ENCODE measurements at regions not wholly inside any gene's neighbourhood (a gene's known extent, or its start where the extent isn't known, plus 50 kb on each side); places are given as distances from the start of the nearest gene placed in this dataset.

DNA sequence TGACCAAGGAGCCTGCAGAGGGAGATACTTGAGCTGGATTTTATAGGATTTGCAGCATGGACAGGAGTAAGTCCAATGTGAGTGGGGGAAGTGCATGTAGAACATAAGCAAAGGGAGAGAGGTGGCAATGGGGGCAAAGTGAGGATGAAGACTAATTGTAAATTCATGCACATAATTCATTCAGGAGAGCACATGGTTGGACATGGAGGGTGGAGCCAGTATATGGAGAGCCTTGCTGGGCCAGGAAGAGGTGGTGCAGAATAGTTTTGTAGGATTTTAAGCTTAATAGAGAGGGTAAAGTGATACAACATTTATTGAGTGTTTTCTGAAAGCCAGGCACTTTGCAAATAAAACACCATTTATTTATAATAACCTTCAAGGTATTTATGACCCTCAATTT, 274.3 kb upstream of the C11orf87 start:
- DNase-seq (ENCODE audit: low read depth, low spot score), result no peak
- no peak overlapping the region for H3K27ac ChIP-seq

DNA sequence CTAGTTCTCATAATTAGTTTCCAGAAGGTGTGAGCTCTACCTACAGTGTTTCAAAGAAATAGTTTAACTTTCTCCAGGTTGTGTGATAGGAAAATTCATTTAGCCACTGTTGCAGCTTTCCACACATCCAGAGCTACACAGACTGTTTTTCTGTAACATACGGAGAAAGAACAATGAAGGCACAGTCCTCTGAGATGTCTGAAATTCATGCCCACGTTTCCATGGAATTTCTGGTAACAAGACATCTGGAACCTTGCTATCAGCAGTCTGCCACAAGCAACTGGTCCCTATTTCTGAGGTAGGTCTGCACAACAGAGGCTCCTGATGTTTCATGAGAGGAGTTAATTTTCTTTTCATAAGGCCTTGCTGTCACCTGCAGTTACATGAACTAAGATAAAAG, 273.3 kb upstream of the C11orf87 start:
- H3K27ac ChIP-seq, result no peak overlapping the region
- DNase-seq (ENCODE audit: low read depth, low spot score), result no peak

DNA sequence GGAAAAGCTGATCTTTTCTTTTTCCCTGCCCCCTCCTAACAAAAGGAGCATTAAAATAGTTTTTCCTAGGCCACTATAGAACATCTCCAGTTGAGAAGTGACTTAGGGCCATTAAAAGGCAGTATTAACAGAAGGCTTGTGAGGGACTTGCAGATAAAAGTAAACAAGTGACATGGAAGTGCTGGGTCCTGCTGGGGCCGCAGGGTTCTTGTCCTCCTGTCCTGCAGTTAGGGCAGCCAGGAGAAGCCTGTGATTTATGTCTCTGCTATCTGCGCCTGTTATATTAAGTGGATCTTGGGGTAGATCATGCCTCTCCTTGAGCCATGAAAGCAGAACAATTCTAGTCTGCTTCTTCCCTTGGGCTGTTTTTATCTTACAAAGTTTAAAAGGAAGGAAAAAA, 271.4 kb upstream of the C11orf87 start:
- DNase-seq (ENCODE audit: low read depth, low spot score), result no peak

DNA sequence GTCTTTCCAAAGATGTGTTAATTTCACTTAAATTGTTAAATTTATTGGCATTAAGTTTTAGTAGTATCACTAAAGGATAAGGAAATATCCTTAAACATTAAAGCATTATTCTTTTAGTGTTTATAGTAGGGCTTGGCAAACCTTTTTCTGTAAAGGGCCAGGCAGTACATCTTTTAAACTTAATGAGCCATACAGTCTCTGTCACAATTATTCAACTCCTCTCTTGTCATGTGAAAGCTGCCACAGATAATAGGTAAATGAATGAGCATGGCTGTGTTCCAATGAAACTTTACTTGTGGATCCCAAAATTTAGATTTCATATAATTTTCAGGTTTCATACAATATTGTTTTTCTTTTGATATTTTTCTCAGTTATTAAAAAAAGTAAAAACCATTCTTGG, 268.2 kb upstream of the C11orf87 start:
- no peak for DNase-seq (ENCODE audit: low read depth, low spot score)

More for the DNA sequence above, 271.4 kb upstream of the C11orf87 start:
- H3K27ac ChIP-seq, result no peak overlapping the region

DNA sequence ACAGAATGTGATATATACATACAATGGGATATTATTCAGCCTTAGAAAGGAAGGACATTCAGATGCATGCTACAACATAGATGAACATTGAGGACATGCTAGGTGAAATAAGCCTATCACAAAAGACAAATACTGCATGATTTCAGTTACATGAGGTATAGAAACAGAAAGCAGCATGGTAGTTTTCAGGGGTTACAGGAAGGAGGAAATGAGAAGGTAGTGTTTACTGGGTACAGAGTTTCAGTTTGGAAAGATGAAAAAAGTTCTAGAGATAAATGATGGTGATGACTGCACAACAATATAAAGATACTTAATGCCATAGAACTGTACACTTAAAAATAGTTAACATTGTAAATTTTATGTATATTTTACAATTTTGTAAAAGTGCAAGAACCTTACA, 266.7 kb upstream of the C11orf87 start:
- H3K27ac ChIP-seq, result no peak overlapping the region
- no peak for DNase-seq (ENCODE audit: low read depth, low spot score)

More for the DNA sequence above, 268.2 kb upstream of the C11orf87 start:
- H3K27ac ChIP-seq, result no peak overlapping the region

DNA sequence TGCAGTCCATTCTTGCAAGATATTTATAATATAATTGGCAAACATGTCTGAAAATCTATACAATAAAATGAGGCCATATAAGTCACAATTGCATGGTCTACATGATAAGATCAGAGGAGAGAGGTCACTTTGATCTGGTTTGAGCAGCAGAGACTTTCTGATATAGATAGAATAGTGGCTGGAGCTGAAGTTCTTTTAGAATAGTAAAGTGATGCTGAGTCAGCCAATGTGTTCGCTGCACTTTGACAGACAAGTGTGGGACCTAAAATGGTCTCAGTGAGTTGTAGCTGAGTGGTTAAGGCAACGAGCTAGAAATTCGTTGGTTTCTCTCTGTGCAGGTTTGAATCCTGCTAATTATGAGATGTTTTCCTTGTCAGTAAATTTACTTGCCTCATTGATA, 257.0 kb upstream of the C11orf87 start:
- no peak for DNase-seq (ENCODE audit: low read depth, low spot score)
- H3K27ac ChIP-seq, result no peak overlapping the region

DNA sequence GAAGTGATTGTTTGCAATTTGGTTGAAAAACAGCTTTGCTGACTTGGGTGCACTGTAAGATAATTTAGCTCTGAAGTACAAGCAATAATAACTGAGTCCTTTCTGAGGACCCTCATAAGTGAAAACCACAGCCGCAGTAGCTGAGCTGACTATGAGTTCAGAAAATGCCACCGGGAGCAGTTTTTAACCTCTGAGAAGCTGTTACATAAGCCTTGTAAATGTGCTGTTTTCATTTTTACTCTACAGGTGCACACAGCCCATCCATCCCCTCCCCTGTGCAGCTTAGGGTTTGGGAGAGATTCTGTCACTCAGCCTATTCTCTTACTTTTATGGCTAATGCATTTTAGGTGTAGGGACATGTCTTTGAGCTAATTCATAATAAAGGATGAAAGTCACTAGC, 255.5 kb upstream of the C11orf87 start:
- no peak overlapping the region for H3K27ac ChIP-seq
- no peak for DNase-seq (ENCODE audit: low read depth, low spot score)

DNA sequence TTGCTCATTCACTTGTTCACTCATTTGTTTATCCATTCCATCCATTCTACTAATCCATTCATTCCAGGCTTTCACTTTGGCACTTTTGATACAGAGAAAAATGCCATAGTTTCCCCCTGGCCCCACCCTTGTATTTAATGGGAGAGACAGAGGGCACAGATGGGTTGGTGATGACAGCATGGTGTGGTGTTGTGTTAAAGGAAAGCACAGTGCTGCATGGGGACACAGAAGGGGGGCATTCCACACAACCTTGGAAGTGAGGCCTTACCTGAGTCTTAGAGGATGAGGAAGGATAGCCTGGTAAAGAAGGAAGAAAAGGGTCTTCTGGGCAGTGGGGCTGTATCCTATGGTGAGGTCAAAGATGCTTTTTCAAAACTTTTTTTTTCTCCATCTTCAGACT, 248.5 kb upstream of the C11orf87 start:
- H3K27ac ChIP-seq, result no peak overlapping the region
- DNase-seq (ENCODE audit: low read depth, low spot score), result no peak

DNA sequence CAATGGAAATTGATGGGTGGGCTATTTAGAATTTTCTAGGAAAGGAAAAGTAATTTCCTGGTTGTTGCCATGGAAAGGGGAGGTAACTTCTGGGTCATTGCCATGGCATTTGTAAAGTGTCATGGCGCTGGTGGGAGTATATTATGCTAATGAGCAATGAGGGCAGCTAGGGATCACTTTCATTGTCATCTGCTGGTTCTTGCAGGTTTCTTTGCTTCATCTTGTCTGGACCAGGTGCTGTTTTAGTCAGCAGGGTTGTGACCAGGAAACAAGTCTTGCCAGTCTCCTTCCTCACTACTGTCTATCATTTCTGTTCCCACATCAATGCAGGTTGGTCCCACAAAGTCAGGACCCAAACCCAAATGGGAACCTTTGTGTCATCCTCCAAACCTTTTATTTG, 237.6 kb upstream of the C11orf87 start:
- no peak overlapping the region for H3K27ac ChIP-seq
- no peak for DNase-seq (ENCODE audit: low read depth, low spot score)

DNA sequence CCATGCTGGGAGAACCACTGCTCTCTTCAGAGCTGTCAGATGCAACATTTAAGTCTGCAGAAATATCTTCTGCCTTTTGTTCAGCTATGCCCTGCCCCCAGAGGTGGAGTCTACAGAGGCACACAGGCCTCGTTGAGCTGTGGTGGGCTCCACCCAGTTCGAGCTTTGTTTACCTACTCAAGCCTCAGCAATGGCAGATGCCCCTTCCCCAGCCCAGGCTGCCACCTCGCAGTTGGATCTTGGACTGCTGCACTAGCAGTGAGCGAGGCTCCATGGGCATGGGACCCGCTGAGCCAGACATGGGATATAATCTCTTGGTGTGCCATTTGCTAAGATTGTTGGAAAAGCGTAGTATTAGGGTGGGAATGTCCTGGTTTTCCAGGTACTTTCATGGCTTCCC, 229.1 kb upstream of the C11orf87 start:
- DNase-seq (ENCODE audit: low read depth, low spot score), result no peak

DNA sequence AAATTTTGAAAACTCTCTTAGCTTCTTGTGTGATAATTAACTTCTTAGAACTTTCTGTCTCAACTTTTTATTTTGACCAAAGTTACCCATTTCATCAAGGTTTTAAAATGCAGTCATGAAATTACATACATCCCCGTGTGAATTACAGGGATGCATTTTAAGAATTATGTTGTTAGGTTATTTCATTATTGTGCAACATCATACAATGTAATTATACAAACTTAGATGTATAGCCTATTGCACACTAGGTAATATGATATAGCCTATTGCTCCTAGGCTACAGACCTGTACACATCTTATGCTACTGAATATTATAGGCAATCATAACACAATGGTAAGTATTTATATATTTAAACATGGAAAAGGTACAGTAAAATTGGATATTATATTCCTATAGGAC, 228.1 kb upstream of the C11orf87 start:
- DNase-seq (ENCODE audit: low read depth, low spot score), result no peak
- no peak overlapping the region for H3K27ac ChIP-seq

More for the DNA sequence above, 229.1 kb upstream of the C11orf87 start:
- no peak overlapping the region for H3K27ac ChIP-seq

DNA sequence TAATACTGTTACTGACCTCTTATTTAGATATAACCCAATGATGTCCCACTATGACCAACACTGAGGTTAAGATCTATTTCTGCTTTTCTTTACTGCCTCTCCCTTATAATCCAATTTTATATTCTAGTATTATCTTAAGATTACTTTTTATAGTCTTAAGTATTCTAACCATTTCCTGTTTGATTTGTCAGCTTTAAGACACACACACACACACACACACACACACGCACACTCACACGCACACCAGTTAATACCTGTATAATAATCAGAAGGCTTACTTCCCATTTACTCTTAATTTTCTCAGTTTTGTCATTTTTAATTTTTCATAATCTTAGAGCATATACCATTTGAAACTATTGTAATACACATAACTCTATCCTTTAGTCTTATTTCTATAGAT, 226.0 kb upstream of the C11orf87 start:
- DNase-seq (ENCODE audit: low read depth, low spot score), result no peak
- no peak overlapping the region for H3K27ac ChIP-seq

DNA sequence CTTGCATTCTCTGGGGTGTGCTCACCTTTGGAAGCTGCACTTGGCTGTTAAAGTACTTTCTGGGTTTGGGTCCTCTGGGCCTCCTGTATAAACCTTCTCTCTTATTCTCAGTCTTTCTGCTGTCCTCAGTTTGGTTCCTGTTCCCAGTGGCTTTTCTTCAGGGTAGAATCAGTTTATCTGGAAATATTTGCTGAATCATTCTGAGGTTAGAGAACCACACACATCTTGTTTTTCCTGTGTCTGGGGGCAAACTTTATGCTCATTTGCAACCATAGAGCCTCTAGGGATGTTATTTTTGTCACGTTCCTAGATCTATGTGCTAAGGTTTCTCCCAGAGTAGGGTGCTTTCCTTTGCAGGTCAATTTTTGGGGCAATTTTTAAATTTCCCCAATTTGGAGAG, 224.3 kb upstream of the C11orf87 start:
- no peak for DNase-seq (ENCODE audit: low read depth, low spot score)
- H3K27ac ChIP-seq, result no peak overlapping the region

DNA sequence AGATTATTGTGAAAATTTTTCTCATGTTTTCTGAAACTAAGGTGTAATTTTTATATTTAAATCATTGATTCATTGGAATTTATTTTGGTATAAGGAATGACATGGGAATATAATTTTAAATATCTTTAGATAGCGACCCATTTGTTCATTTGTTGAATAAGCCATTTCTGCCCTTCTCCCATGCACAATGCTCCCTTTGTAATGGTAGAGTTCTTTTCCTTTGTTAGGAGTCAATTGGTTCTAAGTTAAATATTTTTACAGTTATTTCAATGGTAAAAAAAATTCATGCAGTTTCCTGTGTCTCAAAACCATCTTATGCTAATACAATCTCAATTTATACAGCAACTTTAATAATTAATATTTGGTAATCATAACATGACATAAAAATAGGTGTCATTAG, 218.8 kb upstream of the C11orf87 start:
- H3K27ac ChIP-seq, result no peak overlapping the region
- no peak for DNase-seq (ENCODE audit: low read depth, low spot score)

DNA sequence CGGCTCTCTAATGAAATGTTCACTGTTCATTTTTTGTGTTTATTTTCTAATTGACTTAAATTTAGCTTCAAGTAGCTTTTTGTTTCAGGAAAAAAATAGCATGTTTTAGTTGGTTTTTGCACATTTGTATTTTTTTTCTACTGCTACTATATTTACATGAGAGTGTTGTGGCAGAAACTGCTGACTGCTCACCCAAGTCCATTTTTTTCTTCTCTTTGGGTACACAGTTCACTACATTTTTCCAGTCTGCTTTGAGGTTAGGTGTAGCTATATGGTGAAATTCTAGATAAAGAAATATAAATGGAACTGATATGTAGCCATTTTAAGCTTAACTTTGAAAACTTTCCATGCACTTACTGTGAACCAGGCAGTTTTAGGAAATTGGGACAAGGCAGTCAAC, 216.7 kb upstream of the C11orf87 start:
- H3K27ac ChIP-seq, result no peak overlapping the region
- no peak for DNase-seq (ENCODE audit: low read depth, low spot score)

DNA sequence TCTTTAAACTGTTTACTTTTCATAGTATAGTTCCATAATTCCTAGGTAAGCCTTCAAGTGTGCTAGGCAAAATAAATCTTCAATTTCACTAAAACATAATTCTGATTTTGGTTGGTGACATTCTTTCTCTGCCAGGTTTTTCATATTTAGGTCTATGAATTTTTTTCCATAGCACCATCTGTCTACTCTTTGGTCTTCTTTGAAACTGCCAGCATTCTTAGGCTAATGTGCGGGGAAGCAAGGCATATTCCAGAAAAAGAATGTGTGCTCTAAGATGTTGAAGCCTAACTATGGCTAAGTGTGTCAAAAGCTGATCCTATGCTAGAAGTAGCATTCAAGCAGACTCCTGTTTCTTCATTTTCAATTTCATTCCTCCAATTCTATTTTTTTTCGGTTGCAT, 213.9 kb upstream of the C11orf87 start:
- no peak overlapping the region for H3K27ac ChIP-seq
- DNase-seq (ENCODE audit: low read depth, low spot score), result no peak

DNA sequence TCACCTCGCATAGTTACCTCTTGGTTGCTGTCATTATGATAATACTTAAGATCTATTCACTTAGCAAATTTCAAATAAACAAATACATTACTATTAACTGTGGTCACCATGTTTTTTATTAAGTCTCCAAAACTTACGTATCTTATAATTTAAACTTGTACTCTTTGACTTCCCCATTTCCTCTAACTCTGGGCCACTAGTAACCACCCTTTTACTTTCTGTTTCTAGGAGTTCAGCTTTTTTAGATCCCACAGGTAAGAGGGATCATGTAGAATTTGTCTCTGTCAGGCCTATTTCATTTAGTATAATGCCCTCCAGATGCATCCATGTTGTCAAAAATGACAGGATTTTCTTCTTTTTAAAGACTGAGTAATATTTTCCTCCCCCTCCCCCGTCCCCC, 212.4 kb upstream of the C11orf87 start:
- no peak for DNase-seq (ENCODE audit: low read depth, low spot score)
- no peak overlapping the region for H3K27ac ChIP-seq

DNA sequence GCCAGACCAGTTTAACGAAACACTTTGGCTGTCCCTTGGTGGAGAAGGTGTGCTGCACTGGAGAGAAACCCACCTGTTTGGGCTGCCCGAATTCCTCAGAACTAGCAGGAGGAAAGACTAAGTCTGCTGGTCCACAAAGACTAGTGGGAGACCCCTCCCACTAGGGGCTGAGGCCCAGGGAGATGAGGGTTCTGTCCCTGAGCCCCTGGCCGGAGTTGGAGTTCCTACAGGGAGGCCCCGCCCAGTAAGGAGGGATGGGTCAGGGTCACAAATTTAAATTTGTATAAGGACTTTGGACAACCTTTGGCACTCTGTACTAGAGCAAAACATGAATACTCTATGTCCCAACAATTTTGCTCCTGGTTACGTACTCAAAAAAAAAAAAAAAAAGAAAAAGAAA, 200.8 kb upstream of the C11orf87 start:
- H3K27ac ChIP-seq, result no peak overlapping the region
- no peak for DNase-seq (ENCODE audit: low read depth, low spot score)

DNA sequence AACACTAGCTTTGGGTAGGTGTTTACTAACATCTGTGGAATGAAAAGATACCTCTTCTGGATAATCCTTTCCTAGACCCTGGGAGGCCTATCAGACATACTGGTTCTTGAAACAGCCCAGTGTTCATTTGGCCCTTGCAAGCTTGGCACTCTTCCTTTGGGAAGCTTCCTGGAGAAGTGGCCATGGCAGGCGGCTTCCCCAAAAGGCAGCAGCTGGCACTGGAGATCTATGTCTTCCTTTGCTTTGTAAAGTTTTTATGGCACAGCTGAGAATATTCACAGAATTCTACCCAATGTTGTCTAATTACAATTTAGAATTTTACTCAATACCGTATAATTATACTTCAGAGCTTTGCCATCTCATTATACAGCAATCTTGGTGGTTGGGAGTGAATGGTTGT, 199.2 kb upstream of the C11orf87 start:
- DNase-seq (ENCODE audit: low read depth, low spot score), result no peak

DNA sequence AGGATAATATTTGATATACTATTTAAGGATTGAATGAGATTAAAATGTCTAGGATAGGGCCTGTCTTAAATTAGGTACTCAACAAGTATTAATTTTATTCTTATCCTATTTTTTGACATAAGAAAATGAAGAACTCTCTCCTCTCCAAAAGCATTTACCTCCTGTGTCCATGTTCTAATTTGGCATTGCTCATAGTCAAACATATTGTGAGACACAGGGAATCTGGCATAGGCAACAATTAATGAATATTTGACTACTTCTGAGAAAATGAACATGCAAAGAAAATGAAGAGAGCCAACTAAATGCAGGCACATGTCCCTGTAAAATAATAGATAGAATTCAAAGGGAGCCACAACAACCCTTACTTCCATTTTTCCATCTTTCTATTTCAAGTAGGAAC, 198.5 kb upstream of the C11orf87 start:
- no peak overlapping the region for H3K27ac ChIP-seq

More for the DNA sequence above, 199.2 kb upstream of the C11orf87 start:
- no peak overlapping the region for H3K27ac ChIP-seq

DNA sequence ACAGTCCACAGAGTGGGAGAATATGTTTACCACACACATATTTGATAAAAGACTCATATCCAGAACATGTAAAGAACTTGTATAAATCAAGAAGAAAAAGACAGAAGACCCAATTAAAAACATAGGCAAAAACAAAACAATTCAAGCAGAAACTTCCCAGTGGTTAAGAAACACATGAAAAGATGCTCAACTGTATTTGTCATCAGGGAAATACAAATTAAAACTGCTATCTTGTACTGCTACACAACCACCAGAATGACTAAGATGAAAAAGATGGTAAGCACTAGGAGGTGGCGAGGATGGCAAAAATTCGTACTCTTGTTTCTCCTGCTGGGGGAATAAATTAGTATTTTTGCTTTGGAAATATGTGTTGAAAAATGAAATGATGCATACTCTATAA, 192.3 kb upstream of the C11orf87 start:
- no peak overlapping the region for H3K27ac ChIP-seq
- no peak for DNase-seq (ENCODE audit: low read depth, low spot score)

More for the DNA sequence above, 198.5 kb upstream of the C11orf87 start:
- DNase-seq (ENCODE audit: low read depth, low spot score), result no peak

DNA sequence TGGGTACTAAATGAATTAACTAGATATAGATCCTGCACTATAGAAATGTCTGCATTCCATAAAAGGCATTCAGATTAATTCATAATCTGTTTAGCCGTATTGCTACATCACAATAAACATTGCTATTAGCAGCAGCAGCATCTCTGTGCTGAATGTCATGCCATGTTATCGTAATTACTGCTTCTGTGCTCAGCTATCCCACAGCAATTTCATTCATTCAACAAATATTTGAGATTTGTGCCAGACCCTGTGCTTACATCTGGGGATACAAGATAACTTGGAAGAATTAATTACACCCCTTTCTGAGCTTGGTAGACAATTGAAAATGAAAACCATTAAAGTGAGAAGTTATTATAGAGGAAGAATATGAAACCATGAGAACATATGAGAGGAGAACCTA, 185.8 kb upstream of the C11orf87 start:
- no peak for DNase-seq (ENCODE audit: low read depth, low spot score)
- H3K27ac ChIP-seq, result peak overlapping the region; percentile 36

DNA sequence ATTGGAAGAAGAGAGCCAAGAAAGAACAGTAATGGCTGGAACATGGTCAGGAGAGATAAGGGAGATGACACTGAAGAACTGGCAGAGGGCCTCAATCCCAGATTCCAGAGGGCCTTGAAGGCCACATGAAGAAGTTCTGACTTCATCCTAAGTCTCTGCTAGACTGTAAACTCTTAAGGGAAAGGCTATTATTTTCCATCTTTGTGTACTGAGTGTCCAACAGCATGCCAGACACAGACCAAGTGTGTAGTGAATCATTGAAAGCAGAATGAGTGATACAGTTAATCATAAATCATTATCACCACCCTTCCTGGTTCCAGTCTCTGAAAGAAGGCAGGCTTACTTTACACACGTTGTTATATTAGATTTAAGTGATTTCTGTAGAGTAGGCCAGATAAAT, 185.3 kb upstream of the C11orf87 start:
- DNase-seq (ENCODE audit: low read depth, low spot score), result no peak
- H3K27ac ChIP-seq, result peak overlapping the region; percentile 36
